ENCODE measurements at regions not wholly inside any gene's neighbourhood (a gene's known extent, or its start where the extent isn't known, plus 50 kb on each side); places are given as distances from the start of the nearest gene placed in this dataset.

- H3K27me3 Mint-ChIP-seq, result peaks cover 0 to 7% (median 0%) of the 10 kb centered on the region in 5 donors
- H3K27ac Mint-ChIP-seq, result no peak overlapping the region
- no peaks in the 10 kb centered on the region for H3K36me3 Mint-ChIP-seq
- no peaks in the 10 kb centered on the region for H3K4me1 Mint-ChIP-seq
- Histone ChIP-seq H3K4me3 (ENCODE audit: low read length) (no peak overlapping the region), H3K27me3 (ENCODE audit: control insufficient read depth in 2 of 2, insufficient read depth in 2 of 2, low read length in 2 of 2) (no peaks in the 10 kb centered on the region), H3K4me1 (ENCODE audit: control insufficient read depth in 2 of 2, insufficient read depth in 2 of 2, low read length in 2 of 2) (no peaks in the 10 kb centered on the region), H3K27ac (ENCODE audit: low read depth, low read length) (no peak overlapping the region), H3K9me3 (ENCODE audit: control insufficient read depth in 2 of 3, low read length in 3 of 3) (no peaks in the 10 kb centered on the region), H3K36me3 (ENCODE audit: control insufficient read depth in 2 of 3, insufficient read depth in 3 of 3, low read length in 3 of 3) (no peaks in the 10 kb centered on the region)
- DNase-seq, result no peak
- no peak overlapping the region for H3K4me3 Mint-ChIP-seq
- H3K9me3 Mint-ChIP-seq, result peaks cover 0 to 9% (median 5%) of the 10 kb centered on the region in 11 donors
- CTCF ChIA-PET, result no interaction called here
- no peak for ATAC-seq
- POLR2A ChIA-PET, result no interaction called here
- intact Hi-C loops (cut with micrococcal nuclease), result no loop called here
These were observed 478.0 kb downstream of the RMST start for GRCh38 chr12:97940629-97941028.

- CTCF ChIA-PET, result no interaction called here
These were observed 479.2 kb downstream of the RMST start for GRCh38 chr12:97941686-97942354.

DNA sequence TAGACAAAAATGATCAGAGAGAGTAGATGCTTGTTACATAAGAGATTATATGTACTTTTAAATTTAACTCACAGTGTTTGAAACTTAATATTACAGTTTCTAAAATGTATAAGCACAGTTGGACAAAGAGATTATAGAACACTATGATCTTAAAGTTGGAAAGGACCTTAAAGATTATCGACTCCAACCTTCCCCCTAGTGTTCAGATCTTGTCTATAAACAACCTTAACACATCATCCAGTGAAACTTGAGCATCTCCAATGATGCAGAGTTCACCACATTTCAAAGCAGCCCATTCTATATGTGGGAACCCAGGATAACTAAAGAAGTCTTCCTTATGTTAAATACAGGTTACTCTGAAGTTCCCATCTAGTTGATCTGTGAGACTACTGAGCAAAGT, 480.8 kb downstream of the RMST start:
- intact Hi-C loops (cut with micrococcal nuclease), result no loop called here
- Mint-ChIP-seq H3K36me3 (peaks cover 0 to 4% (median 0%) of the 10 kb centered on the region in 5 donors), H3K4me3 (no peak overlapping the region), H3K27me3 (peaks cover 0 to 7% (median 0%) of the 10 kb centered on the region in 5 donors), H3K4me1 (no peaks in the 10 kb centered on the region), H3K27ac (no peak overlapping the region), H3K9me3 (peaks cover 6 to 25% (median 11%) of the 10 kb centered on the region in 11 donors)
- no peaks in the 10 kb centered on the region for H3K9me3 ChIP-seq (ENCODE audit: control insufficient read depth in 2 of 3, low read length in 3 of 3)
- DNase-seq (no peak), ATAC-seq (no peak)
- no peaks in the 10 kb centered on the region for H3K27me3 ChIP-seq (ENCODE audit: control insufficient read depth in 2 of 2, insufficient read depth in 2 of 2, low read length in 2 of 2)
- ChIA-PET CTCF (no interaction called here), POLR2A (no interaction called here)
- no peaks in the 10 kb centered on the region for H3K36me3 ChIP-seq (ENCODE audit: control insufficient read depth in 2 of 3, insufficient read depth in 3 of 3, low read length in 3 of 3)
- no peak overlapping the region for H3K27ac ChIP-seq (ENCODE audit: low read depth, low read length)
- no peaks in the 10 kb centered on the region for H3K4me1 ChIP-seq (ENCODE audit: control insufficient read depth in 2 of 2, insufficient read depth in 2 of 2, low read length in 2 of 2)
- no peak overlapping the region for H3K4me3 ChIP-seq (ENCODE audit: low read length)

More at GRCh38 chr12:97941686-97942354, 479.2 kb downstream of the RMST start:
- Histone ChIP-seq H3K4me1 (ENCODE audit: control insufficient read depth in 2 of 2, insufficient read depth in 2 of 2, low read length in 2 of 2) (no peaks in the 10 kb centered on the region), H3K27me3 (ENCODE audit: control insufficient read depth in 2 of 2, insufficient read depth in 2 of 2, low read length in 2 of 2) (no peaks in the 10 kb centered on the region), H3K27ac (ENCODE audit: low read depth, low read length) (no peak overlapping the region), H3K4me3 (ENCODE audit: low read length) (no peak overlapping the region), H3K36me3 (ENCODE audit: control insufficient read depth in 2 of 3, insufficient read depth in 3 of 3, low read length in 3 of 3) (no peaks in the 10 kb centered on the region), H3K9me3 (ENCODE audit: control insufficient read depth in 2 of 3, low read length in 3 of 3) (no peaks in the 10 kb centered on the region)
- POLR2A ChIA-PET, result no interaction called here
- H3K27me3 Mint-ChIP-seq, result peaks cover 0 to 7% (median 0%) of the 10 kb centered on the region in 5 donors
- H3K9me3 Mint-ChIP-seq, result peaks cover 0 to 11% (median 6%) of the 10 kb centered on the region in 11 donors
- intact Hi-C loops (cut with micrococcal nuclease), result no loop called here
- H3K36me3 Mint-ChIP-seq, result peaks cover 0 to under 1% (median 0%) of the 10 kb centered on the region in 5 donors
- no peak overlapping the region for H3K27ac Mint-ChIP-seq
- no peak for DNase-seq
- ATAC-seq, result no peak
- H3K4me3 Mint-ChIP-seq, result no peak overlapping the region
- H3K4me1 Mint-ChIP-seq, result no peaks in the 10 kb centered on the region

- no peaks in the 10 kb centered on the region for H3K4me1 Mint-ChIP-seq
These were observed 482.0 kb downstream of the RMST start for GRCh38 chr12:97944576-97944975.

DNA sequence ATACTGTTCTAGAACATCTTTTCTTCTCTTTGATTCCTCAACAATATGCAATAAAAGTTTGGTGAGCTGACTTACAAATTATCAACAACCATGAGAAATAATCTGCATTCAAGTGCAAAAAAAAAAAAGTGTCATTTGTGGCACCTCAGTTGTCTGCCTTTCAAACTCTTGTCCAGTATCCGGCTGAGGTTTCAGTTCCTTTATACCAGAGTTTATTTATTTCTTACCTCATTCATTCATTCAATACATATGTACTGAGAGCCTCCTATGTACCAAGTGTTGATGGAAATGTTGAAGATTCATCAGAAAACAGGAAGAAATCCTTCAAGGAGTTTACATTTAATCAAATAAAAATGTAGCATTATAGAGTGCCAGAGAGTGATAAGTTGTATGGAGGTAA, 484.1 kb downstream of the RMST start:
- no peak overlapping the region for H3K27ac ChIP-seq (ENCODE audit: low read depth, low read length)
- CTCF ChIA-PET, result interaction anchor here (1.2 to 1.4 kb wide), 2 partner anchors 13 to 15 kb away, joined by 3 read pairs; no protein-coding TSS in a partner anchor

More at GRCh38 chr12:97944576-97944975, 482.0 kb downstream of the RMST start:
- H3K9me3 Mint-ChIP-seq, result peaks cover 6 to 31% (median 15%) of the 10 kb centered on the region in 11 donors
- no peak overlapping the region for H3K27ac ChIP-seq (ENCODE audit: low read depth, low read length)
- intact Hi-C loops (cut with micrococcal nuclease), result no loop called here
- no peak for DNase-seq
- no peaks in the 10 kb centered on the region for H3K4me1 ChIP-seq (ENCODE audit: control insufficient read depth in 2 of 2, insufficient read depth in 2 of 2, low read length in 2 of 2)
- no peak overlapping the region for H3K4me3 ChIP-seq (ENCODE audit: low read length)
- no peak overlapping the region for H3K4me3 Mint-ChIP-seq
- peaks cover 0 to 7% (median 6%) of the 10 kb centered on the region in 5 donors for H3K27me3 Mint-ChIP-seq
- H3K27ac Mint-ChIP-seq, result no peak overlapping the region
- no peaks in the 10 kb centered on the region for H3K9me3 ChIP-seq (ENCODE audit: control insufficient read depth in 2 of 3, low read length in 3 of 3)
- ChIA-PET CTCF (no interaction called here), POLR2A (no interaction called here)
- no peak for ATAC-seq
- peaks cover 0 to 5% (median 3%) of the 10 kb centered on the region in 5 donors for H3K36me3 Mint-ChIP-seq
- H3K36me3 ChIP-seq (ENCODE audit: control insufficient read depth in 2 of 3, insufficient read depth in 3 of 3, low read length in 3 of 3), result no peaks in the 10 kb centered on the region
- H3K27me3 ChIP-seq (ENCODE audit: control insufficient read depth in 2 of 2, insufficient read depth in 2 of 2, low read length in 2 of 2), result no peaks in the 10 kb centered on the region

DNA sequence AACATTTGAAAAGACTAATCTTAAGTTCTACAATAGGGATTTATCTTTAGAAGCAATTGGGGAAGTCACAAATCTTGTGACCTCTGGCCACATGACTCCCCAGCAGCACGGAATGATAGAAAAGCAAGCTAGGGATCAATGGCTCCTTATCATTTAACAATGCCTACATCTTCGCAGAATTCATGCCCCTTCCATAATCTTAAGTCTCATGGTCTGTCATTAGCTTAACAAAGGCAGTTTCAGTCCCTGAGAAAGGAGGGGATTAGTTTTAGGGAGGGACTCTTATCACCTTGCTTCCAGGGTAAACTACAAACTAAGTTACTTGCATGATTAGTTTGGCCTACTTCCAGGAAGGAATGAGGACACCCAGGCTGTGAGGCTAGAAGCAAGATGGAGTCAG, 486.0 kb downstream of the RMST start:
- intact Hi-C loops (cut with micrococcal nuclease), result no loop called here
- no peak overlapping the region for H3K27ac ChIP-seq (ENCODE audit: low read depth, low read length)
- Mint-ChIP-seq H3K27ac (no peak overlapping the region), H3K36me3 (peaks cover 0 to 5% (median 3%) of the 10 kb centered on the region in 5 donors), H3K27me3 (peaks cover 0 to 7% (median 4%) of the 10 kb centered on the region in 5 donors), H3K4me1 (no peaks in the 10 kb centered on the region), H3K4me3 (no peak overlapping the region), H3K9me3 (peaks cover 3 to 25% (median 13%) of the 10 kb centered on the region in 11 donors)
- no peaks in the 10 kb centered on the region for H3K27me3 ChIP-seq (ENCODE audit: control insufficient read depth in 2 of 2, insufficient read depth in 2 of 2, low read length in 2 of 2)
- ATAC-seq (no peak), DNase-seq (no peak)
- H3K9me3 ChIP-seq (ENCODE audit: control insufficient read depth in 2 of 3, low read length in 3 of 3), result no peaks in the 10 kb centered on the region
- no peaks in the 10 kb centered on the region for H3K4me1 ChIP-seq (ENCODE audit: control insufficient read depth in 2 of 2, insufficient read depth in 2 of 2, low read length in 2 of 2)
- no peaks in the 10 kb centered on the region for H3K36me3 ChIP-seq (ENCODE audit: control insufficient read depth in 2 of 3, insufficient read depth in 3 of 3, low read length in 3 of 3)
- ChIA-PET POLR2A (no interaction called here), CTCF (no interaction called here)
- no peak overlapping the region for H3K4me3 ChIP-seq (ENCODE audit: low read length)

More for the DNA sequence above, 484.1 kb downstream of the RMST start:
- no peak overlapping the region for H3K4me3 ChIP-seq (ENCODE audit: low read length)
- POLR2A ChIA-PET, result no interaction called here
- Mint-ChIP-seq H3K36me3 (peaks cover 0 to 5% (median 3%) of the 10 kb centered on the region in 5 donors), H3K27me3 (peaks cover 0 to 7% (median 4%) of the 10 kb centered on the region in 5 donors), H3K9me3 (peaks cover 3 to 25% (median 13%) of the 10 kb centered on the region in 11 donors), H3K4me1 (no peaks in the 10 kb centered on the region), H3K27ac (no peak overlapping the region), H3K4me3 (no peak overlapping the region)
- no peaks in the 10 kb centered on the region for H3K27me3 ChIP-seq (ENCODE audit: control insufficient read depth in 2 of 2, insufficient read depth in 2 of 2, low read length in 2 of 2)
- intact Hi-C loops (cut with micrococcal nuclease), result no loop called here
- H3K4me1 ChIP-seq (ENCODE audit: control insufficient read depth in 2 of 2, insufficient read depth in 2 of 2, low read length in 2 of 2), result no peaks in the 10 kb centered on the region
- DNase-seq (no peak), ATAC-seq (no peak)
- H3K36me3 ChIP-seq (ENCODE audit: control insufficient read depth in 2 of 3, insufficient read depth in 3 of 3, low read length in 3 of 3), result no peaks in the 10 kb centered on the region
- no peaks in the 10 kb centered on the region for H3K9me3 ChIP-seq (ENCODE audit: control insufficient read depth in 2 of 3, low read length in 3 of 3)

GRCh38 chr12:97951239-97951638, 488.6 kb downstream of the RMST start:
- ChIA-PET CTCF (no interaction called here), POLR2A (no interaction called here)
- peaks cover 0 to 12% (median 7%) of the 10 kb centered on the region in 5 donors for H3K27me3 Mint-ChIP-seq
- H3K4me3 ChIP-seq (ENCODE audit: low read length), result no peak overlapping the region
- H3K27me3 ChIP-seq (ENCODE audit: control insufficient read depth in 2 of 2, insufficient read depth in 2 of 2, low read length in 2 of 2), result no peaks in the 10 kb centered on the region
- no peak for DNase-seq
- no peak overlapping the region for H3K27ac ChIP-seq (ENCODE audit: low read depth, low read length)
- H3K9me3 Mint-ChIP-seq, result peaks cover 7 to 32% (median 17%) of the 10 kb centered on the region in 11 donors
- H3K4me1 Mint-ChIP-seq, result no peaks in the 10 kb centered on the region
- H3K36me3 Mint-ChIP-seq, result peaks cover 0 to 5% (median 3%) of the 10 kb centered on the region in 5 donors
- H3K4me3 Mint-ChIP-seq, result no peak overlapping the region
- H3K27ac Mint-ChIP-seq, result no peak overlapping the region
- H3K36me3 ChIP-seq (ENCODE audit: control insufficient read depth in 2 of 3, insufficient read depth in 3 of 3, low read length in 3 of 3), result no peaks in the 10 kb centered on the region
- H3K4me1 ChIP-seq (ENCODE audit: control insufficient read depth in 2 of 2, insufficient read depth in 2 of 2, low read length in 2 of 2), result no peaks in the 10 kb centered on the region
- ATAC-seq, result no peak
- intact Hi-C loops (cut with micrococcal nuclease), result no loop called here
- H3K9me3 ChIP-seq (ENCODE audit: control insufficient read depth in 2 of 3, low read length in 3 of 3), result no peaks in the 10 kb centered on the region
